HG03378 (cell line): ENCODE measurements at regions not wholly inside any gene's neighbourhood (a gene's known extent, or its start where the extent isn't known, plus 50 kb on each side); places are given as distances from the start of the nearest gene placed in this dataset.
"Not testable (repeated sequence)": the region's sequence is repeated elsewhere in the genome, so short reads cannot be mapped to it uniquely, and the experiment has no call there.

ENCODE experiments used
- ATAC-seq: cut with Tn5 transposase; IDR thresholded peaks from one replicate; pipeline ENCODE4 v1.9.1; 2021; ENCODE audit warnings: mild to moderate bottlenecking, moderate library complexity; ENCODE audit not compliant: unreplicated experiment

GRCh38 chr12:126905752-126906151 lies 1361.2 kb upstream of the TMEM132C start:
- no peak for ATAC-seq

- no peak for ATAC-seq
Observed at GRCh38 chr12:126907900-126908764, 1358.8 kb upstream of the TMEM132C start.

- ATAC-seq: no peak
Observed at GRCh38 chr12:126908765-126909142, 1358.2 kb upstream of the TMEM132C start.

DNA sequence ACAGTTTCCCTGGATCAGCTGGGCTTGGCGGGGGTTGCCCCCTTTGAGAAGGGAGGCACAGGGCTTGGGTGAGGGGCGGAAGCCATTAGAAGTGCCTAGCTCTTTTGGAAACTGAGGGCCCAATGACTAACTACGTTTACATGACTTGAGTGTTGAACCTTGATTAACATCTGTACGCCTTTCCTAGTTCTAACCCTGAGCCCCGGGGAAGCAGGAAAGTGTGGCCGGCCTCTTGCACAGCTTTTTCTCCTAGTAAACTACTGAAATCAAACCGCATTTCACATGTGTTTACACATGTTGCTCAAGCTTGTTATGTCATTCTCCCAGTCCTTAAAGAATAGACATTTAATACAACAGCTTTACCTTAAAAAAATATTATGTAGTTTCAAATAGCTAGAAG lies 1356.4 kb upstream of the TMEM132C start:
- ATAC-seq: no peak

- no peak for ATAC-seq
Observed at GRCh38 chr12:126912111-126912510, 1354.9 kb upstream of the TMEM132C start.

- no peak for ATAC-seq
Observed at GRCh38 chr12:126914170-126914793, 1352.7 kb upstream of the TMEM132C start.

DNA sequence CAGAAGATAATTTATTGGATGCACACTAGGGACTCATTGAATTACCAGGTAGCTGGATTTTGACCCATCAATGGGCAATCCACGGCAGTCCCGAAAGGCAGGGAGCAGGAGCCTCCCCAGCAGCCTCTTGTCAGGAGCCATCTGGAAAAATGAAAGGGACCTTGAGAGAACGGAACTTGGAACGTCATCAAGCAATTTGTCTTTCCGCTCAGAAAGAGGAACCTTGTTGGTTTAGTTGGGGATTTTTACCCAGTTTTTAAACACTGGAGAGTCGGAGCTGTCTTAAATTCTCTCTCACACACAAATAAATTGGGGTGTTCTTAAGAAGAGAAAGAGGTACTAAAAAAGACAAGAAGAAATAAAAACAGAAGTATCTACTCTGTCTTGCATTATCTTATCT lies 1351.7 kb upstream of the TMEM132C start:
- no peak for ATAC-seq

DNA sequence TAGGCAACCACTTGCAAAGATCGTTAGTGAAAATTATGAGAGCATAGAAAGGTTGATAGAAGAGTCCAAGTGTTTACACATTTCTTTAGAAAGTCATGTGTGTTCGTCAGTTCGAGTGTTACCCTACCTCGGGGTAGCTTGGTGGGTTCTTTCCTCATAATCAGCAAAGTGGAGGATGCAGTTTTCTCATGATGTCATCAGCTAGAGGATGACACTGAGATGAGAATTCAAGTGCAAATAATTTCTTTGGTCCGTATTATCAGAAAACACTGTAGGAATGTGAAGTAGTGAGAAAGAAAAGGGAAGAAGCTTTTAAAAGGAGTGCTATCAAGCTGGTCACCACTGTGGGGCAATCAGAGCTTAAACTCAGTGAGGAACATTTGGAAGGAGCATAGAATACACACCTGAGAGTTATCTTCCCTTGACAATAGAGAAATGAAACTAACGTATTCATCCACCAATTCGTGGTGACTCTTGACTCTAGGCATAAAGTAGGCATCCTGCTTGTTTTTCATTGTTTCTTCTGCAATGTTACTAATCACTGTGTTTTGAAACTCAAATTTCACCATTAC lies 1340.9 kb upstream of the TMEM132C start:
- ATAC-seq: no peak

DNA sequence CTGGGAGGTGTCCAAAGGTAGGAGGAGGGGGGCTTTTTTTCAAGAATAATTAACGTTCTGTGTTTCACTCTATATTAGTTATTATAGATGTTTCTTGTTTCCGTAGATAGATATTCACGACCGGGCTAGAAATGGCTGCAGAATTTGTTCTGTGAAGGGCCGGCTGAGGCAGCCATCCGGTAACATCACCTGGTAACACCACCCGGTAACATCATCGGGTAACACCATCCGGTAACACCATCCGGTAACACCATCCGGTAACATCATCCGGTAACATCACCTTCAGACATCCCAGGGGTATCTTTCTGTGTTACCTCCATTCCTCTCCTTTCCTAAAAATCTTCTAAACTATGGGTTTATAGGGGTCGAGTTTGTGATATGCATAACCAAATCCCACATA lies 1336.7 kb upstream of the TMEM132C start:
- no peak for ATAC-seq

- no peak for ATAC-seq
Observed at GRCh38 chr12:126932156-126932555, 1334.8 kb upstream of the TMEM132C start.

DNA sequence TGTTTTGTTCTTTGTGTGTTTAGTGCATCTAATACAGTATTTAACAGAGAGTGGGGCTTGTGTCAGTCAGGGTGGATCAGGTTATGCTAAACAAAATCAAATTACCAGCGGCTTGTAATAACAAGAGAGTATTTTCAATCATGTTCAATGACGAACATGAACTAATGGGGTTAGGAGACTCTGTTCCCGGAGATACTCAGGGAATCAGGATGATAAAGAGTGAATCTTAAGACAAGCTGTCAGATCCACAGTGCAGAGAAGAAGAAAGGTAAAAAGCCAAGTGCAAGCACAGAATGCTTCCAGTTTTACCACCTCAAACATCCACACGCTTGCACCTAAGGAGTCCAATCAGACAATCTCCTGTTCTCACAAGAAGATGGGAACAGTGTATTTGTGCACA lies 1331.5 kb upstream of the TMEM132C start:
- no peak for ATAC-seq

DNA sequence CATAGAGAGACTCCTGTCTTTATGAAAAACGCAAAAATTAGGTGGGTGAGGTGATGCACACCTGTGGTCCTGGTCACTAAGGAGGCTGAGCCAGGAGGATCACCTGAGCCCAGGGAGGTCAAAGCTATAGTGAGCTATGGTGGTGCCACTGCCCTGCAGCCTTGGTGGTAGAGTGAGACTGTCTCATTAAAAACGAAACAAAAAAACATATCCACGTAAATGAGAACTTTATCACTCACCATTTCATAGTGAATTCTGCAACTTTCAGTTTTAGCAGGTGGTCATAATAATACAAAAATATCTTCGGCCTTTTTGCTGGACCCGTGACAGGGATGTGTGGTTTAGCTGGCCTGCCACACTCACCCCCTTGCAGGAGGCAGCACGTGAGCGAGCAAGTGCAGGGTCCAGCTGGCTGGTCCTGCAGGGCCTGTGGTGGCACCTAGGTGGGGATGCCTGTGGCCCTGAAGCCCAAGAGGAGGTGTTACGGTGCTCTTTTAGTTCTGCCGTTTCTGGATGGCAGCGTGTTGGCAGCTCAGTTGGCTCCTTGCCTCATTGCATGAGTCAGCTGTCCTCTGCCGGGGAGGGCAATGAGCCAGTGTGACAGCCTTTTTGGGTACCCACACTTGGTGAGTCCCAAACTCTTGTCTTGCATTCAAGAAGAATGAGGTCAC lies 1330.7 kb upstream of the TMEM132C start:
- ATAC-seq: no peak

DNA sequence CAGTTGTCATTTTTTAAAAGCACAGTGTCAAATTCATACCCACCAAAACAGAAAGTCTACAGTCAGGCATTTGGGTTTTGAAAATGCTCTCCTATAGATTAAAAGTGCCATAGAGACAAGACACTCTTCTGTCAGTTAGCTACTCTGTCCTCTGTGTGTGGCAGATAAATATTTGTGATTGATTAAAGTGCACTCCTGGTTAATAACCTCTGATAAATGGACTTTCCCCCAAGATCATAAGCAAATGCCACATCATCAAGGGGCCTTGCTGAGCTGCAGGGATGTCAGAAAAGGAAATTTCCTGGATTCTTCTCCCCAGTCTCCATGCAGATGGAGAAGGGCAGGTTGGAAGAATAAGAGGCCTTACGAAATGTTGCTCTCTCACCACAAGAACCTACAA lies 1329.5 kb upstream of the TMEM132C start:
- no peak for ATAC-seq

GRCh38 chr12:126944684-126945083 lies 1322.3 kb upstream of the TMEM132C start:
- no peak for ATAC-seq

DNA sequence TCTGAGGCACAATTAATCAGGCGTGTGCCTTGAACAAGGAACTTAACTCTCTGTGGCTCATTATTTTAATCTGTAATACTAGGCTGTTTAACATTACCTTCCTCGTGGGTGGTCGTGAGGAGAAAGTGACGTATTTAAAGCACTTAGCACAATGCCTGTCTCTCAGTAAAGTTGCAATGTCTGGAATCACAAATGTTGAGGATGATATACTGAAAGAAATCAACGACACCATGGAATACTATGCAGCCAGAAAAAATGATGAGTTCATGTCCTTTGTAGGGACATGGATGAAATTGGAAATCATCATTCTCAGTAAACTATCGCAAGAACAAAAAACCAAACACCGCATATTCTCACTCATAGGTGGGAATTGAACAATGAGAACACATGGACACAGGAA lies 1320.0 kb upstream of the TMEM132C start:
- not testable (repeated sequence) for ATAC-seq

DNA sequence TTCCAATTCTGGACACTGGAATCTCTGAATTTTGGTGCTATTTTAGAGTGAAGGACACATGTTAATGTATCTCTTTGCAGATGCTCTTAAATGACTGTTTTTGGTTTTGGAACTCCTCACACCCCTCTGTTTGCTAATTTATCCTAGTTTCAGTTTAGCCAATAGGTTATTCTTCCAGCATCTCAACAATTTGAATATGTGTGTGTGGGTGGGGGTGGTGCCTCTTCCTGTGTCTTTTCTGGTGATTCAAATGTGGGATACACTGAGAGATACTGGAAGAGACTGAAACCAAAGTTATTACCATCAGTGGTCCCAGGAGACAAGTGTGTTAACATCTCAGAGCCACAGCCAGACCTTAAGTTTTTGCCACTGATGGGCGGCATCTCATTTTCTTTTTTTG lies 1317.4 kb upstream of the TMEM132C start:
- ATAC-seq: no peak

DNA sequence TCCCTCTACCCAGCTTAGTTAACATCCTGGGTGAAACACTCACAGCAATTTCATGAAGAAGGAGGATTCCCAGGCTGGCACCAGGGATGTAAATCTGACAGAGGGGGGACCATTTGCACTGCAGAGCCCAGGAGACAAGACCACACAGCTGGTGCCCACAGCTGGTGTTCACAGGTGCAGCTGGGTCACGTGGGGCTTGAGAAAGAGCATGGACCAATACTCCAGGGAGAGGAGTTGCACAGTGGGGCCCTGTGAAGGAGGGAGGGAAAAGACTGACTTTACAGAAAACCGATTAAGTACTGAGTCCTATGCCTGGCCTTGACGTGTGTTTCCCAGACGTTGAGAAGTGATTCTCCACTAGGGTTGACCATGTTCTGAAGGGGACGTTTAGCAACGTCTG lies 1316.7 kb upstream of the TMEM132C start:
- no peak for ATAC-seq

DNA sequence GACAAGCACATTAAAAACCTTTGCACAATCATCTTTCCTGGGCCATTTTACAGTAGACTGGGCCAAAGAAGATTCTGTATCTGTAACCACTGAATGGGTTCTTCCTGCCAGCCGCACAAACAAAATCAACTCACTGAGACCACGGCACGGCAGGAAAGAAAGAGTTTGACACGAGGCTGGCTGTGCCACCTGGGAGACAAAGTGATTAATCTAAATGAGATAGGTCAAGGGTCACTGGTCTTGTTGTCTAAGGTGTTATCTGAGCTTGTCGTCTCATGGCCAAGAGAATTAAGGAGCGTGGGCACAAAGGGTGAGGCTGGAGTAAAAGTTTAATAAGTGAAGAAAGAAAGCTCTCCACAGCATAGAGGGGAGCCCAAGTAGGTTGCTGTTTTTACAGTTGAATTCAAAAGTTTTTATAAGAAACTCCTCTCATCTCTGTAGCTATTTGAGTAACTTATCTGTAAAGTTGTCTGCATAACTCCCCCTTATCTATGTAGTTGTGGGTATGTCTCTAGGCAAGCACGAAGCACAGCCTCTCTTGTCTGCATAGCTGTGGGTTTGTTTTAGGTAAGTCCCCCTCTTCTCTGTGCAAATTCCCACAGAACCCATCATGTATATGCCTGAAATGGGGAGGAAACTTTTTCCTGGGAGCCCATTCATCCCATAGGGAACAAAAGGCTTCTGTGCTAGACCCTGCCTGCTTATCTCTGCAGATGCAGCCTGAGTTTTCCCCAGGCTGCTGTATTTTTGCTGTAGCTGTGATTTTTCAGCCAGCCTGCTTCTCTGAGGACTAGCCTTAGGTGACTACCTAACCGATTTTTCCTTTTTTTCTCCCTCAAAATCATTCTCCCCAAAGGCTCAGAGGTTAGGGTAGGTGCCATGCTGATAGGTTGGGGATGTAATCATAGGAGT lies 1314.6 kb upstream of the TMEM132C start:
- ATAC-seq: no peak

GRCh38 chr12:126953365-126953889 lies 1313.5 kb upstream of the TMEM132C start:
- ATAC-seq: no peak

- ATAC-seq: no peak
Observed at GRCh38 chr12:126960221-126960620, 1306.7 kb upstream of the TMEM132C start.
